NCI-H146 treated with DMSO at 0.1 percent for 48 hours (cell line): ENCODE measurements at regions not wholly inside any gene's neighbourhood (a gene's known extent, or its start where the extent isn't known, plus 50 kb on each side); places are given as distances from the start of the nearest gene placed in this dataset.

Source experiments
- DNase-seq: peaks from one replicate; lab custom pipeline; 2025; ENCODE audit not compliant: unreplicated experiment; lab: John Stamatoyannopoulos, UW

DNA sequence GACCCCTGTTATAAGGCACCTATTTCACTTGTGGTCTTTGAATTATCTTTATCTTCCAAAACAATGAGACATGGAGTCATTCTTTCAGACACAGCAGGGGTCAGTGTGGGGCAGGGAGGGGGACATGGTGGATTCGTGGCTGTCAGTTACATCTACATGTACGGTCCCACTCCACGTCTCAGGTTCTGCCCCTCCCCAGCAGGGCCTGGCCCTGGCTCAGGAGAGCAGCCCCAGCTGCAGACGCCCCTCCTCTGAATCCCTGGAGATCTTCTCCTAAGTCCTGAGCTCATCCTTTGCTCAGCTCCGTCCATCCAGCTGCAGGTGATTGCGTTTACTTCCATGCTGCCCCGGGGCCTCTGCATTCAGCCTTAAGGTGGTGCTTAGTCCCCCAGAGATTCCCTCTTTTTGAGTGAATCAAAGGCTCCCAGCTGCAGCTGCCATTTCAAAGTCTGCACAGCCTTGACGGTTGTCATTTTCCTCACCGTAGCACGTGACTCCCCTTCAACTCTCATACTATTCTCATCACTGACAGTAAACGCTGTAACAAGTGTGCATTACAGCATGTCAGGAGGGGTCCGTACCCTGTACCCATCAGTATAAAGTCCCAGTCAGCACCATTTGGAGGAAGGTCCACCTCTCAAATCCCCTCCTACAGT is 113.4 kb upstream of the TCERG1L start:
- DNase-seq: no peak

DNA sequence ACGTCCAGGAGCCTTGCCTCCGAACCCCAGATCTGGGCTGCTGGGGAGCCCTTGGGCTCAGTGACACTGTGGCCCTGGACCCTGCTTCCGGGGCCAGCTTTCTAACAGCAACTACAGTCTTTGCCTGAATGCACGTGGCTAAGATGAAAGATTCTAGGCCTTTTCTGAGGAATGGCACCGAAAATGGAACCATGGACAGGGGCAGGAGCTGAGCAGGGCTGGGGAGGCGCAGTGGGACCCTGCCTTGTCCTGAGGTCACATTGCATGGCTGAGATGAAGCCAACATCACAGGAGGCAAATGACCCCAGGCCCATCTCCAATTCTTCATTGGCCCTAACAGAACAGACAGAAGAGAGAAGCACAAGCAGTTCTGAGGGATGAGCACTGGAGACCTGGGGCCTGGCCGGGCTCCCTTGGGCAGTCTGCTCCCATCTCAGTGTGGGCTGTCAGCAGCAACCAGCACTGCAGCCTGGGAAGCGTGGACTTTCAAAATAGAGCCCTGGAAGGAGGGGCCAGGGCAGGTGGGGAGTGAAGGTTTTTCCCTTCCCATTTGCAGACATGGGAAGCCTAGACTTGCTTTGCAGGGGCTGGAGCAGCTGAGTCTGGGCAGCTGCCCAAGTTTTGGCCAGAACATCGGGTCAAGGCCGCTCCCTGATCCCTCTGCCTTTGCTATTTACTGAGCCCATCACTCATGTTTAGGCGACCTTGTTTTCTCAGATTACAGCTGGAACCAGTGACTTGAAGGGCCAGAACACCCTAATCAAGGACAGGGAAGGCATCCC is 114.4 kb upstream of the TCERG1L start:
- no peak for DNase-seq

DNA sequence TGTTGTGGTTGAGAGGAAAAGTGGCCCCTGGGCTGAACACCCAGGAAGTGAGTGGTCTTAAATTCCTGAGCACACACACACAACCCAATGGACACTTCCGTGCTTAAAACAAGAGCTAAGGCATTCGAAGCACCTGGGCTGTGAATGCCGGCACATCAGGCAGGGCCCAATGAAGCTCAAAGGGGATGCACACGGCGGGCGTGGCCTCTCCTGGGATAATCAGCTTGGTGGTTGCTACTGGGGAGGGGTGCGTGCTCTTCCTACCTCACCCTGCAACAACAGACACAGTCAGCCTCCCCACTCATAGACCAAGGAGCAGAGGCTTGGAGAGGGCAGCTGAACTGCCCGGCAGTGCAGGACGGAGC is 115.0 kb upstream of the TCERG1L start:
- DNase-seq: no peak

DNA sequence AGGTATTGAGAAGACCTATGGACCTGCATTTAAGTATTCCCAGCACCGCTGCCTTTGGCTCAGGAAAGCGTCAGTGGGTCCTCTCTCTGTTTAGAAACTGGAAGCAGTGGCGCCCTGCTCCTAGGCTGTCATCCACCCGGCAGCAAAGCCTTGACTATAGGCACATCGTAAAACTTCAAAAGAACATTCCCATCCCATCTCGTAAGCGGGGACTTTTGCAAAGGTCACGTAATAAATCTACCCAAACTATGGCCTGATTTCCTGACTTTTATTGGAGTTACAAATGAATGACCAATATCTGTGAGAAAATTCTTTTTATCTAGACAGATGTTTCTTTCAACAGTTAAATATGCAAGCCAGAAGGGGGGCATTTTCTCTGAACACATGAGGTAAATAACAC is 115.8 kb upstream of the TCERG1L start:
- DNase-seq: no peak

DNA sequence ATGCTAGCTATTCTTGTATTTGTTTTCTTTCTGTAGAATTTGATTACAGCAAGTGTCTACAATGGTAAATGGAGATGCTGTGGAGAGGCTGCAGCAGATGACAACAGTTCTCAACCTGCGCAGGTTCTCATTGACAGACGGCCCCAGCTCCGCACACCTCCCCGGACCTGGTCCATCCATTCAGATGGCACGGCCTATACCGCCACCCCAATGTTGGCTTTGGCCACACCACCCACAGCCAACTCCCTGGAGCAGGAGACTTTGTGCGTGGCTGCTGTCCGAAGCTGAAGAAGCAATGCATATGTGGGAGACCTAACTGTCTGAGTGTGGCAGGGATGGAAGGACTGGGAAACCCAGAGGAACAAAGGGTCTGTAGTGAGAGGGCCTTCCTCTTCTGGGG is 116.4 kb upstream of the TCERG1L start:
- no peak for DNase-seq

DNA sequence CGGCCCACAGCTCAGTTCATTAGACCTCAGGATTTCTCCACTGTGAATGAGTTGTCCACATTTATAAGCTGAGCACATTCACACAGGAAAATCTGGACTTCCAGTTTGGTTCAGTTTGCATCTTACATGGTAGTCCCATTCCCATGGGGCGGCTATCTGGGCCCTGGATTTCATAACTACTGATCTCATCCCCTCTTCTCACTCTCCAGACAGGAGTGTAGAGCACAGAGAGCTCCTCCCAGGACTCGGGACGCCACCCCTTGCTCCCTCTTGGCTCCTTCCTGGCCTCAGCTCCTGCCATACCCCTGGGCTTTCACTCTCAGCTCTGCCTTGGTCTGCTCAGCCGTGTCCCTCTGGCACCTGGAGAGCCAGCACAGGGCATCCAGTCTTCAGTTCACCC is 117.6 kb upstream of the TCERG1L start:
- DNase-seq: no peak

DNA sequence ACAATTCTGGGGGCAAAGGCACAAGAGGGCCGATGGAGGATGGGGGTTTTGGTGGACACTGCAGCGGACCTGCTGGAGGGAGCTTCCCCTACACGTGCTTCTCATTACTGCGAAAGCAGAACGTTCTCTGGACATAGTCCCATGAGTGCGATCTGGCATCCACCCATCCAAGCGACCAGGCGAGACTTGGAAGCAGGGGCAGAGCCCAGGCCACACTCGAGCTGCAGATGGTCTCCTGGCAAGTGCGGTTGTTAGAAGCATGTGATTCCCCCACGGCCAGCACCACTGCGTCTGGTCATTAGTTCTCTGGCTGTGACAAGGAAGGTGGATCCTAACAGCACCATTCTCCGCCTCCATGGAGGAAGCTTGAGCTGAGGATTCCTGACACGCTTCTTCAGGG is 118.4 kb upstream of the TCERG1L start:
- DNase-seq: no peak

DNA sequence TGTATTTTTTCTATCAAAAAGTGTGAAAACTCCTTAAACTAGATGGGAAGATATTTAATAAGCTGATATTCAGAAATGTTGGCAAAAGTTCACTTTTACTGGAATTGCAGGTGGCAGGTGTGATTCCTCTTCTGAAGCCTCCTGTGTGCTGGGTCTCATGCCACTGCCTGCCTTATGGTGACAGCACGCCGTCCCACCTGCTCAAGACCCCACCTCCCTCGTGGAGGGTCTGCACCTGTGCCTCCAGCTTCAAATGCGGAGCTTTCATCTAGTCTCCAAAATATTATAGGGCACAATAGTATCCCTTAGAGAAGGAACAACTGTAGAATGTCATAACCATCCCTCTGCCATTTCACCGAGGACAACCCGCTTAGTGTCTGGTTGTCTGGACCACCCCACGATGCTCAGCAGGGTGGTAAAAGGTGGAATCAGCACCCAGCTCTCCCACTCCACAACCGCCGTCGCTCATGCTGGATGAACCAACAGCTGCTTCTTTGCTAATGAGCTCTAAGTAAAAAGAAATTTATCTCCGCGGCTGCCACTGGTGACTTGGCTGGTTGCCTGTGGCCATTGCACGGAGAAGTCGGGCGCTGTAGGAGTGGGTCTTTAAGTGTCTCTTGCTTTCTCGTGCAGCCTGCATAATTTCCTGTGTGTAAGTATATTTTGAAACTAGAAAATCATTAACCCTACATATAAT is 119.3 kb upstream of the TCERG1L start:
- no peak for DNase-seq

DNA sequence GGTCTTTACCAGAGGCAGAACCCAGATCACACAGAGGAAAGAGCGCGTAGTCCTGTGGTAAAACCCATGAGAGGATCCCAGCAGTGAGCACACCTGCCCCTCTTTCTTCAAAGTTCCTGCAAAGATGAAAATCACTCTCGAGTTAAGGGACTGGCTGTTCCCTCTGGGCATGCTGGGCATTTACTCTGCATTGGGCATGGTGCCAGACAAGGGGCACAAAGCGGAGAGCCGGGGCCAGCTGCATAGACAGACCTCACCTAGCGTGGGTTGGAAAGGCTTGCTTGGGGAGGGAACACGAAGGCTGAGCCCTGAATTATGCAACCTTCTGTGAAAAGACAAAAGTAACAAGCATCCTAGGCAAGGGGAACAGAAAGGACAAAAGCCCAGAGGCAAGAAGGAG is 120.0 kb upstream of the TCERG1L start:
- DNase-seq: no peak

DNA sequence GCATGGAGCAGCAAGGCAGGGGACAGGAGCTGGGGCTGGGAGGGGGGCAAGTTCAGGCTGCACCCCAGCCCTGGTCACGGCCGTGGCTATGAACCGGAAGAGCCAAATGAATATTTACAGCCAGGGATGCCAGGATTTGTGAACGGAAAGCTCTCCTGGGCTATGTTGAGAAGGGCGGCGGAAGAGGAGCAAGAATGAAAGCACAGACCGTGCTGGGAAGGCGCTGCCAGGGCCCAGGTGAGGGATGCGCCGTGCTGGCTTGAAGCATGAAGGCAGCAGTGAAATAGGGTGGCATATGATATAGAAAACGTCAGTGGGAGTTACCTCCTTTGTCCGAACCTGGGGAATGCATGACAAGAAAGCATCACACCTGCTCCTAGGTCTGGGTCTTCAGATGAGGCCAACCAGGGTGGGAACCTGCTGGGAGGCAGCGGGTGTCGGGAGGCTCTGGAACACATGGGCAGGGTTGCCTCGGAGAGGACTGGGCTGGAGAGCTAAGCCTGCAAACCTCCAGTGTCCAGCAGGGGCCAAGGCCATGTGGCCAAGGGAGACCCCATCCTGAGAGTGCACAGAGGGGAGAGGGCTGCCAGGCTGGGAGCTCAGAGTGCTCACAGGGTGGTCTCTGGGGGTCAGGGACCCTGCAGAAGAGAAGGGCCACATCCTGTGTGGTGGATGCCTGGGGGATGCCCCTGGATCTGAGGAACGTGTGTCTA is 120.6 kb upstream of the TCERG1L start:
- no peak for DNase-seq

DNA sequence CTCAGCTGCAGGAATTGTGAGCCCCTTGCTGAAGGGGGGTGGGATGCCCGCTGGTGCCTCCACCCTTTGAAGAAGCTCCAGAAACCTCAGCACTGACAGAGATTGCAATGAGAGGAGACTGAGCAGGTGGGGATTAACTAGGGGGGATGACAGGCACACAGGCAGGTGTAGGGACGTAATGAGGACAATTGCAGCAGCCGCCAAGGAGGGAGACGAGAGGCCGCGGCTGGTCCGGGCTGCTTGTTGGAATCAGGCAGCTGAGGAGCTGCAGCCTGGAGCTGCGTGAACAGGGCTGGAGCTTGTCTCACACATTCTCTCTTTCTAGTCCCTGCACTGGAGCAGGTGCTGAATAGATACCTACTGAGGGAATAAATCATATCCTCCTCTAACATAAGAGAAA is 122.0 kb upstream of the TCERG1L start:
- DNase-seq: no peak

DNA sequence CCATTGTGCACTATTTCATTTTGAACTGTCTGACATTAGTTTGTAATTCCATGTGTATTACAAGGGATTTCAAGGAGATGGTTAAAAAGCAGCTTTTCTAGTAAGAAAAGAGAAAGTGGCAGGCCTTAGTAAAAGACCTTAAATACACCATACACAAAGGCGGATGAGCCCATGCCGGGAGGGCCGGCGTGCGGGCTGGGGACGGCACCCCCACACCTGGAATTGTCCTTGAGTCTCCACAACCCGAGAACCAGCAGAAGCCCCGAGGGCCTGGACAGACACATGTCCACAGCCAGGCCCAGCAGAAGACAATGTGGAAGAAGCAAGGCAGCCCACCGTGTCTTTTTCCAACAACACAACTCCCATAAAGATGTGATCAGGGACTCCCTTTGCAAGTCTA is 123.7 kb upstream of the TCERG1L start:
- DNase-seq: no peak

DNA sequence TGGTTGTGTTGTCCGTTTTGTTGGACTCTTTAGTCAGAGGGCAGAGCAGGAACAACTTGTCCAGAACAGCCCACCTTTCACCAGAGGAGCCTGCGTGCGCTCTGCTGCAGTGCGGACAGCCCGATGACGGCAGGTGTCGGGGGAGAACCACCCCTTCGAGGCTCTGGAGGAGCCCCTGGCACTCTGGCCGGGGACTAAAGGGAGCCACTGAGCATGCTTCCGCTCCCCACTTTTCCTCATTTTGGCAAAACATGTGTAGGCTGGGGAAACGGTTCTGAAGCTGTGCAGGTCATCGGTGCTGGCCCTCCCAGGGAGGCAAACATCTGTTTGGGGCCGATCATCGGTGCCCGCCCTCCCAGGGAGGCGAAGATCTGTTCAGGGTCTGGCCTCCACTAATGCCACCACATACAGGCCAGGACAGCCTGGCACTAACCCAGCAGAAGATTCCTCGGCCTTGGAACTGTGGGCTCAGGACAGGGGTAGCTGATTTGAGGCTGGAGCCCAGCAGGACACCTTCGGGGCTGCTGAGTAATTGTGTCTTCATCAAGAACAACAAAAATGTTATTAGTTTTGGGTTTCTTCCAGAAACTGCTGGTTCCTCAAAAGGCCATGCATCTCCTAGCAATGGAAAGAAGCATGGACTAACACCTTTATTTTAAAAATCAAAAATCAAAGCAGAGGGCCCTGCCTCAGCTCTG is 124.4 kb upstream of the TCERG1L start:
- DNase-seq: no peak

DNA sequence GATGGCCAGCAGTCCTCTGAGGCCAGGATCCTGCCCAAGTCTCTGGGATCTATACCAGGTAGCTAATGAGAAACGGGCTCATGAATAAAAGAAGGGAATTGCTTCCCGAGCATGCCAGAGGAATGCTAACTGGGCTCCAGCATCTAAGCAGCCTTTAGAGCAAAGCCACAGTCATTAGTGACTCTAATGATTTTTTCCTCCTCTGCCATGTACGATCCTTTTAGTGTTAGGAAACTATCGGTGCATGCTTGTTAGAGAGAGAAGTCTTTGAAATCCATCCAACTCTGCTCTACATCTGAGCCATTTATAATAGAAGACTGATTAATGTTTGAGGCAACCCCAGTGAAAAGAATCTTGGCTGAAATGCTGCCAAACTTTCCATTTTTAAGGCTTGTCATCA is 124.9 kb upstream of the TCERG1L start:
- no peak for DNase-seq

DNA sequence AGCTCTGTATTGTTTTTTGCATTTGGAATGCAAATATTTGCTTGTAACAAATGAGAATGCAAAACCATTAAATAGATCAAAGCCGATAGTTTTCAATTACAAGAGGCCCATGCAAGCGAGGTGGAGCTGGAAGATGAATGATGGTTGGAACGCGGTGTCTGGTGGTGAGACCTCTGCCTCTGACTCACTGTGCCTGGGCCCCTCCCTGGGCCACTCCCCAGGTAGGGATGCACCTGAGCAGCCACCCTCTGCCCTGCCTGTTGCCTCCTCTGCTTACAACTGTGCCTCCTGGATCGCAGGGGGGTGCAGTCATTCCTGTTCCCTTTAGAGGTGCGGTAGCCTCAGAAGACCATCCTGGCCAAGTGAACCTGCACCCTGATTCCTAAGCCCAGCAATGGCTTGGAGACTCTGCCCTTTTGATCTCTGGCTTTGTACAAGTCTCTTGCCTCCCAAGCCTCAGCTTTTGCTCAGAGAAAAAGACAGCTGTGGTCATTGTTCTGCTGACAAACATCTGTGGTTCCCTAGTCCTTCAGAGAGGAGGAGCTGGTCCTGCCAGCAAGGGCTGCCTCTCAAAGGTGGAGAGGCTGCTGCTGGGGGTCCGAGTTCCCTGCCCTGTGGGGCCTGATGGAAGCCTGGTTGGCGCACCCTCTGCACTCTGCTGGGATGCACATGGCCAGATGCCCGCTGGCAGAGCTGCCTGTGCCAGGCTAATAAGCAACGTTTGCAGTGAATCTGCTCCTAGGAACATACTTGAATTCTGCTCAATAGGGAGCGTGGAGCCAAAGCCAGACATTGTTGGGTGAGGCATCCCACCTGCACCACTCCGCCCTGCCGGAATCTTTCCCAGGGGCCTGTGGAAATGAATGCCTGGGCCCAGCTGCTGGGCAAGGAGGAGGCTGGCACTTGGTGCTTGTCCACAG is 126.3 kb upstream of the TCERG1L start:
- no peak for DNase-seq

DNA sequence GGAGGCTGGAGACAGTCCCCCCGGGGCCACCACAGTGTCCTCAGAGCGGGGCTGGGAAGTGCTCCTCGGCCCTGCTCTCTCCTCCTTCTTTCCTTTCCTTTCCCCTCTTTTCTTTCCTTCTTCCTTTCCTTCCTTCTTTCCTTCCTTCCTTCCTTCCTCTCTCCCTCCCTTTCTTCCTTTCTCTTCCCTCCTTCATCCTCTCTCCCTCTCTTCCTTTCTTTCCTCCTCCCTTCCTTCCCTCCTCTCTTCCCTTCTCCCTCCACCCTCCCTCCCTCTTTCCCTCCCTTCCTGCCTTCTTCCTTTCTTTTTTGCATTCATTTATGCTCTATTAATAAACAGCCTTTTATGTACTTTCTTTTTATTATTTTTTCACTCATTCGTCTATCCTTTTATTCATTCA is 127.1 kb upstream of the TCERG1L start:
- DNase-seq: no peak

DNA sequence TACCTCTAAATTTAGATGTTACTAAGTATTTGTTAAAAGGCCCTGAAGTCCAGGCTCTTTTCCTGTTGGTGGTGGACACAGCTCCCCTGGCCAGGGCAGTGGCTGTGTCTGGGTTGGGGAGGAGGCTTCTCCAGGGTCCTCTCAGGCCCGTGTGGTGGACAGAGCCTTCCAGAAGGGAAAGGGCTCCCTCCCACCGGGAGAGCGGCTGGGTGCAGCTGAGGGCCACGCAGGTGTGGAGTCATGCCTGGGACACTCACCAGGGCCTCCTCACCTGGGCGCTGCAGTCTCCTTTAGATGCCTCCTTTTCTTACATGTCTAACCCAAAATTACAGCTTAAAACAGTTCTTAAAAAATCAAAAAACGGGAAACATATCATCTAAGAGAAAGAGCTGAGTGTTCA is 128.2 kb upstream of the TCERG1L start:
- DNase-seq: no peak

DNA sequence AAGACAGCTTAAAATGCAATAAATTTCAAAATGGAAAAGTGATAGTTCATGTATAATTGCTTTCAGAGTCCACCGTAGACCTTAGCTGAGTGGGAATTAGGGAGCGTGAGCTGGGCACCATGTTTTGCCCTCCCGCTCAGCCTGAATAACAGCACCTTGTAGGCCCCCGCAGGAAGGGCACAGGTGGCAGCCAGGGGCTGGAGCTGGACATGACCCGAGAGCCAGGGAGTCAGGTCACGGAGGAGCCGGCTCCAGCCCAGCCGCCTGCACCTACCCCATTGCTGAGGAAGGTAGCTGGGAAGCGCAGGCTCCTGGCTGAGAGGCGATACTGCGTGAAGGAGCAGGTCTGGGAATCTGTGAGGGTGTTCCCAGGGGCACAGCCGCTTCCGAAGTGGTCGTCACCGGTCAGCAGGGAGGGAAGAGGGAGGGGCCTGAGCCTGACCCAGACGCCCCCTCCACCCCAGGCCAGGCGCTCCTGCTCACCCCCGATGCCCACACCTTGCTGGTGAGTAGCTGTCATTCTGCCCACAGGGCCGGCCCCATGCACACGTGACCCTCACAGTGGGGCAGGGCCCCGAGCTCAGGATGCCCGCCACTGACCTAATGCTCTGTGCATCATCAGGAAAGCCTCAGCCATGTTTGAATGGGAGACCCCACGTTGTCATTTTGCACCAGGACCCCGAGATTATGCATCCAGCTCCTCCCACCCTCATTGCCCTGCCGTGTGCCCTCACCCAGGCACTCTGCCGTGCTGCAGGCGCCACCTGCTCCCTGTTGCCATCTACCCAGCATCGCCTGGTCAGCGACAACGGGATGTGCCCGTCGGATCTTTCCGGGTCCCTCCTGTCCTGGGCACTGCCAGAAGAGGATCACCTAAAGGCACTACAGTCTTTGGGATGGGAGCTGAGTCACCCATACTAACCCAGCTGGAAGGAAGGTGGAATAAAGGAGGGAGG is 129.2 kb upstream of the TCERG1L start:
- DNase-seq: no peak

DNA sequence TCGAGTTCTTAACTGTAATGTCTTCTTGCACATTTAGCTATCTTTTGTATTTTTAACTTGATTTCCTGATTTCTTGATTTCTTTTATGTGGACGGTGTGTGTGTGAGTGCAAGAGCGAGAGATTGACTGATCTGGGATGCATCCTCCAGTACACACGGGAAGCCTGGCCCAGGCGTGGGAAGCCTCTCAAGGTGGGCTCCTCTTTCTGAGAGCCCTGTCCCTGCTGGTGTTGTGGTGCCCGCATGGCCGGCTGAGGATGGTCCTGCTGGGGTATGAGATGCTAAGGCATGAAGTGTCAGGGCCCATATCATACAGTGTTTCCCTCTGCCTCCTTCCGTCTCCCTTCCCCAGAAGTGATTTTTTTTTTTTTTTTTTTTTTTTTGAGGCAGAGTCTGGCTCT is 130.8 kb upstream of the TCERG1L start:
- no peak for DNase-seq
